Lung (tissue), 11 donors: ENCODE measurements at regions not wholly inside any gene's neighbourhood (a gene's known extent, or its start where the extent isn't known, plus 50 kb on each side); places are given as distances from the start of the nearest gene placed in this dataset.

ENCODE experiments used
- ATAC-seq: fragments of 200-7000 bp; cut with Tn5 transposase; one replicate; pipeline ENCODE4 v1.9.1; 2020; ENCODE audit warnings: moderate number of reproducible peaks; ENCODE audit not compliant: insufficient read depth, low FRiP score
- DNase-seq, 3 donors: peaks; one replicate each; pipeline ENCODE4 v3.0.0-alpha.2; 2013 to 2017
- H3K27ac ChIP-seq, 2 donors: one replicate each; pipeline ENCODE4 v1.5.1; 2013; ENCODE audit warnings: mild to moderate bottlenecking in 2 of 2, moderate library complexity in 2 of 2, control low read depth in 1 of 2, inconsistent platforms in 1 of 2, low read depth in 1 of 2, low read length in 1 of 2
- H3K27me3 ChIP-seq, 3 donors: one replicate each; pipeline ENCODE4 v1.5.1; 2013; ENCODE audit warnings: low read length in 2 of 3; ENCODE audit not compliant: control insufficient read depth in 3 of 3, insufficient read depth in 3 of 3
- H3K36me3 ChIP-seq, 4 donors: one replicate each; pipeline ENCODE4 v1.5.1; 2013; ENCODE audit warnings: low read length in 4 of 4, mild to moderate bottlenecking in 1 of 4, moderate library complexity in 1 of 4; ENCODE audit not compliant: control insufficient read depth in 4 of 4, insufficient read depth in 4 of 4
- H3K4me1 ChIP-seq, 5 donors: one replicate each; pipeline ENCODE4 v1.5.1; 2013; ENCODE audit warnings: low read length in 5 of 5, mild to moderate bottlenecking in 2 of 5, moderate library complexity in 1 of 5; ENCODE audit not compliant: control insufficient read depth in 5 of 5, insufficient read depth in 5 of 5
- H3K4me3 ChIP-seq: one replicate; pipeline ENCODE4 v1.5.1; 2013; ENCODE audit warnings: mild to moderate bottlenecking, control low read depth, moderate library complexity
- H3K9ac ChIP-seq, 2 donors: one replicate each; pipeline ENCODE4 v1.5.1; 2013; ENCODE audit warnings: low read length in 2 of 2, control low read depth in 1 of 2; ENCODE audit not compliant: insufficient read depth in 1 of 2
- H3K9me3 ChIP-seq, 4 donors: one replicate each; pipeline ENCODE4 v1.5.1; 2013; ENCODE audit warnings: low read length in 3 of 4, mild to moderate bottlenecking in 1 of 4, moderate library complexity in 1 of 4; ENCODE audit not compliant: control insufficient read depth in 4 of 4, insufficient read depth in 3 of 4
- WGBS, 2 donors: extraction: QIAGEN DNeasy Blood & Tissue Kit; methylation state at CpG; one replicate each; pipeline ENCODE4 v1.1.7; 2013; 5-methylcytosine and 5-hydroxymethylcytosine counted together
- TF ChIP-seq, protein P1 (sequence below): IDR thresholded peaks from 2 replicates; pipeline ENCODE4 v1.5.1; 2012; ENCODE audit warnings: mild to moderate bottlenecking; ENCODE audit errors: control extremely low read depth, extremely low read depth
- donor health status: control.
- donor health status: control.
- donor health status: Bipolar disorder and iron deficiency.
- donor health status: healthy.
- donor health status: DM: yes; HTN: yes; CAD: no.

DNA sequence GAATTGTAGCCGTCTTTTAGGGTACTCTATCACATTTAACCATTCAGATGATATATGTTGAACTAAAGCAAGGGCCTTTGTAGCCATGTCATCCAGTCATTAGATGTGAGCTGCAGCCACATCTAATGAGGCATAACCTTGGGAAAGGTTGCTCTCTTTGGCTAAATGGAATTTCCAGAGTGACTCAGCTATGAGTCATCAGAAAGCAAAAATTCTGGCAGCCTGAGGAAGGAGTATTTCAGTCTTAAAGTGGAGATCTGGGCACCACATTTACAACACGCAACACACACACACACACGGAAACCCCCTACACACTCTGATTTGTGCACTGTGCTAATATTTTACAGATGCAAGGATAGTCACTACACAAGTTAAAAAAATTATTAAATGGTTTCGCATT lies 176.9 kb upstream of the ZWINT start:
- TF ChIP-seq, protein P1, sequence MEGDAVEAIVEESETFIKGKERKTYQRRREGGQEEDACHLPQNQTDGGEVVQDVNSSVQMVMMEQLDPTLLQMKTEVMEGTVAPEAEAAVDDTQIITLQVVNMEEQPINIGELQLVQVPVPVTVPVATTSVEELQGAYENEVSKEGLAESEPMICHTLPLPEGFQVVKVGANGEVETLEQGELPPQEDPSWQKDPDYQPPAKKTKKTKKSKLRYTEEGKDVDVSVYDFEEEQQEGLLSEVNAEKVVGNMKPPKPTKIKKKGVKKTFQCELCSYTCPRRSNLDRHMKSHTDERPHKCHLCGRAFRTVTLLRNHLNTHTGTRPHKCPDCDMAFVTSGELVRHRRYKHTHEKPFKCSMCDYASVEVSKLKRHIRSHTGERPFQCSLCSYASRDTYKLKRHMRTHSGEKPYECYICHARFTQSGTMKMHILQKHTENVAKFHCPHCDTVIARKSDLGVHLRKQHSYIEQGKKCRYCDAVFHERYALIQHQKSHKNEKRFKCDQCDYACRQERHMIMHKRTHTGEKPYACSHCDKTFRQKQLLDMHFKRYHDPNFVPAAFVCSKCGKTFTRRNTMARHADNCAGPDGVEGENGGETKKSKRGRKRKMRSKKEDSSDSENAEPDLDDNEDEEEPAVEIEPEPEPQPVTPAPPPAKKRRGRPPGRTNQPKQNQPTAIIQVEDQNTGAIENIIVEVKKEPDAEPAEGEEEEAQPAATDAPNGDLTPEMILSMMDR: no peak
- no peaks in the 10 kb centered on the region for H3K9me3 ChIP-seq
- DNase-seq: no peak
- H3K27ac ChIP-seq: no peak overlapping the region
- no peak overlapping the region for H3K4me3 ChIP-seq
- 86 to 92% methylated on average over 4 of the region's 4 CpGs for WGBS, 2 donors
- no peak for ATAC-seq
- no peak overlapping the region for H3K9ac ChIP-seq
- H3K27me3 ChIP-seq: no peaks in the 10 kb centered on the region
- no peaks in the 10 kb centered on the region for H3K36me3 ChIP-seq
- H3K4me1 ChIP-seq: no peaks in the 10 kb centered on the region

DNA sequence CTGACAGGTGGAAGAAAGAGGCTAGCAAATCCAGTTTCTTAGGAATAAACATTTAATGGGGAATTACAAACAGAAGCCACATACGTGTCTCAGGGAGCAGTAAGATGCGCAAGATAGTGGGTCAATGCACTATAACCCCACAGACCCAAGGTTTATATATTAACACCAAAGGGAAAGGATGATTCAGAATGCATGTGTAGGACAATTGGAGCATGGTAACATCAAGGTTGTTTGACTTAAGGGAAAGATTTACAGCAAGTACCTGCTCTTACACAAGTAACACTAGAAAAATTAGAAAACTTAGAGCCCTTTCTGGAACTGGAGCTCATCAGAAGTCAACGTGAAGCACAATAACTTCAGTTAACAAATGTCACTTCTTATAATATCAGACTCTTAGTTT lies 161.1 kb upstream of the ZWINT start:
- DNase-seq (no peak), ATAC-seq (no peak)
- Histone ChIP-seq H3K27me3 (no peaks in the 10 kb centered on the region), H3K4me1 (no peaks in the 10 kb centered on the region), H3K4me3 (no peak overlapping the region), H3K27ac (no peak overlapping the region), H3K9ac (no peak overlapping the region), H3K36me3 (no peaks in the 10 kb centered on the region), H3K9me3 (no peaks in the 10 kb centered on the region)
- TF ChIP-seq, protein P1: no peak
- WGBS, 2 donors: 73 to 82% methylated on average over 3 of the region's 3 CpGs

DNA sequence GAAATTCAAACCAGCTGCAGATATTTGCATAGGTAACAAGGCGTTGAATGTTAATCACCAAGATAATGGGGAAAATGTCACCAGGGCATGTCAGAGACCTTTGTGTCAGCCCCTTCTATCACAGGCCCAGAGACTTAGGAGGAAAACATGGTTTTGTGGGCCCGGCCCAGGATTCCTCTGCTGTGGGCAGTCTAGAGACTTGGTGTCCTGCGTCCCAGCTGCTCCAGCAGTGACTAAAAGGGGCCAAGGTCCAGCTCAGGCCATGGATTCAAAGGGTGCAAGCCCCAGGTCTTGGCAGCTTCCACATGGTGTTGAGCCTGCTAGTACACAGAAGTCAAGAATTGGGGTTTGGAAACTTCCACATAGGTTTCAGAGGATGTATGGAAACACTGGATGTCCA lies 147.5 kb upstream of the ZWINT start:
- H3K9me3 ChIP-seq: no peaks in the 10 kb centered on the region
- no peaks in the 10 kb centered on the region for H3K27me3 ChIP-seq
- H3K36me3 ChIP-seq: no peaks in the 10 kb centered on the region
- H3K4me3 ChIP-seq: no peak overlapping the region
- no peak for DNase-seq
- TF ChIP-seq, protein P1: no peak
- no peaks in the 10 kb centered on the region for H3K4me1 ChIP-seq
- H3K27ac ChIP-seq: no peak overlapping the region
- ATAC-seq: no peak
- WGBS, 2 donors: 85% methylated on average over 3 of the region's 3 CpGs
- no peak overlapping the region for H3K9ac ChIP-seq

DNA sequence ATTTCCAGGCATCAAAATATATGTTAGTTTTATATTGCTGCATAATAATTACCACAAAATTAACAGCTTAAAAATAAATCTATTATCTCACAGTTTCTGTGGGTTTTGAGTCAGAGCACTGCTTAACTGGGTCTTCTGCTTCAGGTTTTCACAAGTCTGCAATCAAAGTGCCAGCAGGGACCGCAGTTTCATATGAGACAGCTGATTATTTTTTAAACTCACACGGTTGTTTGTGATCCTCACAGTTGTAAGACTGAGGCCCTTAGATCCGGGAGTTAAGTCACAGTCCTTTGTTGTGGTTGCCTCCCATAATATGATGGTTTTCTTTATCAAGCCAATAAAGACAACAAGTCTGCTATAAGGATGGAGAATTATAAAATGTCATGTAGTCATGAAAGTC lies 146.0 kb upstream of the ZWINT start:
- Histone ChIP-seq H3K4me1 (no peaks in the 10 kb centered on the region), H3K36me3 (no peaks in the 10 kb centered on the region), H3K4me3 (no peak overlapping the region), H3K27ac (no peak overlapping the region), H3K9me3 (no peaks in the 10 kb centered on the region), H3K9ac (no peak overlapping the region), H3K27me3 (no peaks in the 10 kb centered on the region)
- ATAC-seq: no peak
- 84 to 86% methylated on average over 3 of the region's 3 CpGs for WGBS, 2 donors
- TF ChIP-seq, protein P1: no peak
- DNase-seq: no peak
